ENCODE measurements at regions not wholly inside any gene's neighbourhood (a gene's known extent, or its start where the extent isn't known, plus 50 kb on each side); places are given as distances from the start of the nearest gene placed in this dataset.

DNA sequence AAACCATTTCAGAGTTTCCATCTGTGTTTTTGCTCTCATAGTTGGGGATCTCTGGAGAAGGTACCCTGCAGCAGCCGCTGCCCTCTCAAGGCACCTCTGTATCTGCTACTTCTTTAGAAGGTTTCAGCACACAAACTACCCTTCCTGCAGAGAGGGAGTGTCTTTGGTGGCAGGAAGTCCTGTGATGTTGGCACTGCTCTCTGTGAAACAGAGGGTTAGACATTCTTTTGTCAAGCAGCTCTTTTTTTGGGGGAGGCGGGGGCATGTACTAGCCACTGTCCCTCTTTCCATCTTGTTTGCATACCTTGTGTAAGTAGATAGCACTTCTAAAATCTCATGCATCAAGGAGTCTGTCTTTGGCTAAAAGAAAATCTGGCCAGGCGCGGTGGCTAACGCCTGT, 352.6 kb downstream of the BMP4 start:
- peaks cover 2% of the 10 kb centered on the region for H3K27me3 ChIP-seq (ENCODE audit: insufficient read depth, poor library complexity, severe bottlenecking)
- H3K27ac ChIP-seq (replicated peaks), result no peak overlapping the region
- no peak for DNase-seq (ENCODE audit: low read depth in 1 of 2, low spot score in 1 of 2)
- no peak overlapping the region for H3K4me3 ChIP-seq (replicated peaks; ENCODE audit: insufficient read depth, low read length)
- TF ChIP-seq, protein P1, sequence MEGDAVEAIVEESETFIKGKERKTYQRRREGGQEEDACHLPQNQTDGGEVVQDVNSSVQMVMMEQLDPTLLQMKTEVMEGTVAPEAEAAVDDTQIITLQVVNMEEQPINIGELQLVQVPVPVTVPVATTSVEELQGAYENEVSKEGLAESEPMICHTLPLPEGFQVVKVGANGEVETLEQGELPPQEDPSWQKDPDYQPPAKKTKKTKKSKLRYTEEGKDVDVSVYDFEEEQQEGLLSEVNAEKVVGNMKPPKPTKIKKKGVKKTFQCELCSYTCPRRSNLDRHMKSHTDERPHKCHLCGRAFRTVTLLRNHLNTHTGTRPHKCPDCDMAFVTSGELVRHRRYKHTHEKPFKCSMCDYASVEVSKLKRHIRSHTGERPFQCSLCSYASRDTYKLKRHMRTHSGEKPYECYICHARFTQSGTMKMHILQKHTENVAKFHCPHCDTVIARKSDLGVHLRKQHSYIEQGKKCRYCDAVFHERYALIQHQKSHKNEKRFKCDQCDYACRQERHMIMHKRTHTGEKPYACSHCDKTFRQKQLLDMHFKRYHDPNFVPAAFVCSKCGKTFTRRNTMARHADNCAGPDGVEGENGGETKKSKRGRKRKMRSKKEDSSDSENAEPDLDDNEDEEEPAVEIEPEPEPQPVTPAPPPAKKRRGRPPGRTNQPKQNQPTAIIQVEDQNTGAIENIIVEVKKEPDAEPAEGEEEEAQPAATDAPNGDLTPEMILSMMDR (IDR thresholded peaks at IDR 0.05; ENCODE audit: insufficient read depth, low read length), result no peak
- TF ChIP-seq SPI1 (IDR thresholded peaks at IDR 0.05; ENCODE audit: borderline replicate concordance, low read depth) (no peak), GABPA (IDR thresholded peaks at IDR 0.05; ENCODE audit: low read depth) (no peak), POLR2AphosphoS5 (IDR thresholded peaks at IDR 0.05; ENCODE audit: low read depth) (no peak)
- TF ChIP-seq, protein P2, sequence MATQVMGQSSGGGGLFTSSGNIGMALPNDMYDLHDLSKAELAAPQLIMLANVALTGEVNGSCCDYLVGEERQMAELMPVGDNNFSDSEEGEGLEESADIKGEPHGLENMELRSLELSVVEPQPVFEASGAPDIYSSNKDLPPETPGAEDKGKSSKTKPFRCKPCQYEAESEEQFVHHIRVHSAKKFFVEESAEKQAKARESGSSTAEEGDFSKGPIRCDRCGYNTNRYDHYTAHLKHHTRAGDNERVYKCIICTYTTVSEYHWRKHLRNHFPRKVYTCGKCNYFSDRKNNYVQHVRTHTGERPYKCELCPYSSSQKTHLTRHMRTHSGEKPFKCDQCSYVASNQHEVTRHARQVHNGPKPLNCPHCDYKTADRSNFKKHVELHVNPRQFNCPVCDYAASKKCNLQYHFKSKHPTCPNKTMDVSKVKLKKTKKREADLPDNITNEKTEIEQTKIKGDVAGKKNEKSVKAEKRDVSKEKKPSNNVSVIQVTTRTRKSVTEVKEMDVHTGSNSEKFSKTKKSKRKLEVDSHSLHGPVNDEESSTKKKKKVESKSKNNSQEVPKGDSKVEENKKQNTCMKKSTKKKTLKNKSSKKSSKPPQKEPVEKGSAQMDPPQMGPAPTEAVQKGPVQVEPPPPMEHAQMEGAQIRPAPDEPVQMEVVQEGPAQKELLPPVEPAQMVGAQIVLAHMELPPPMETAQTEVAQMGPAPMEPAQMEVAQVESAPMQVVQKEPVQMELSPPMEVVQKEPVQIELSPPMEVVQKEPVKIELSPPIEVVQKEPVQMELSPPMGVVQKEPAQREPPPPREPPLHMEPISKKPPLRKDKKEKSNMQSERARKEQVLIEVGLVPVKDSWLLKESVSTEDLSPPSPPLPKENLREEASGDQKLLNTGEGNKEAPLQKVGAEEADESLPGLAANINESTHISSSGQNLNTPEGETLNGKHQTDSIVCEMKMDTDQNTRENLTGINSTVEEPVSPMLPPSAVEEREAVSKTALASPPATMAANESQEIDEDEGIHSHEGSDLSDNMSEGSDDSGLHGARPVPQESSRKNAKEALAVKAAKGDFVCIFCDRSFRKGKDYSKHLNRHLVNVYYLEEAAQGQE (IDR thresholded peaks at IDR 0.05; ENCODE audit: insufficient replicate concordance, low read depth), result no peak

DNA sequence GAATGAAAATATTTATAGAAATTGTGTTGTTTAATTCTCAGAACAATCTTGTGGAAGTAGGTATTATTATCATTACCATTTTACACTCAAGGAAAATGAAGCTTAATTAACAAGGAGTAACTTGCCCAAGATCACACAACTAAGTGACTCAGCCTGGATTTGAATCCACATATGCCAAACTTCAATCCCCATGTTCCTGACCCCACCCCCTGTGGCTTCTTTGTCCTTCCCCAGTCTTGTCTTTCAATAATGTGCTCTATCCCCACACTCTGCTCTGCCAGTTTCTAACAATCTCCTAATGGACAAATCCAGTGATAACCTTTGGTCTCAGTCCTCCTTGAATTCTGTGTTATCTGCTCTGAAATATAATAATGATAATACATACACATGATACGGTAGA, 355.2 kb downstream of the BMP4 start:
- no peak overlapping the region for H3K27ac ChIP-seq (replicated peaks)
- TF ChIP-seq, protein P2 (IDR thresholded peaks at IDR 0.05; ENCODE audit: insufficient replicate concordance, low read depth), result no peak
- TF ChIP-seq SPI1 (IDR thresholded peaks at IDR 0.05; ENCODE audit: borderline replicate concordance, low read depth), result no peak
- TF ChIP-seq, protein P1 (IDR thresholded peaks at IDR 0.05; ENCODE audit: insufficient read depth, low read length), result no peak
- no peak for TF ChIP-seq POLR2AphosphoS5 (IDR thresholded peaks at IDR 0.05; ENCODE audit: low read depth)
- no peak for TF ChIP-seq GABPA (IDR thresholded peaks at IDR 0.05; ENCODE audit: low read depth)
- H3K4me3 ChIP-seq (replicated peaks; ENCODE audit: insufficient read depth, low read length), result no peak overlapping the region
- peaks cover 2% of the 10 kb centered on the region for H3K27me3 ChIP-seq (ENCODE audit: insufficient read depth, poor library complexity, severe bottlenecking)
- no peak for DNase-seq (ENCODE audit: low read depth in 1 of 2, low spot score in 1 of 2)

DNA sequence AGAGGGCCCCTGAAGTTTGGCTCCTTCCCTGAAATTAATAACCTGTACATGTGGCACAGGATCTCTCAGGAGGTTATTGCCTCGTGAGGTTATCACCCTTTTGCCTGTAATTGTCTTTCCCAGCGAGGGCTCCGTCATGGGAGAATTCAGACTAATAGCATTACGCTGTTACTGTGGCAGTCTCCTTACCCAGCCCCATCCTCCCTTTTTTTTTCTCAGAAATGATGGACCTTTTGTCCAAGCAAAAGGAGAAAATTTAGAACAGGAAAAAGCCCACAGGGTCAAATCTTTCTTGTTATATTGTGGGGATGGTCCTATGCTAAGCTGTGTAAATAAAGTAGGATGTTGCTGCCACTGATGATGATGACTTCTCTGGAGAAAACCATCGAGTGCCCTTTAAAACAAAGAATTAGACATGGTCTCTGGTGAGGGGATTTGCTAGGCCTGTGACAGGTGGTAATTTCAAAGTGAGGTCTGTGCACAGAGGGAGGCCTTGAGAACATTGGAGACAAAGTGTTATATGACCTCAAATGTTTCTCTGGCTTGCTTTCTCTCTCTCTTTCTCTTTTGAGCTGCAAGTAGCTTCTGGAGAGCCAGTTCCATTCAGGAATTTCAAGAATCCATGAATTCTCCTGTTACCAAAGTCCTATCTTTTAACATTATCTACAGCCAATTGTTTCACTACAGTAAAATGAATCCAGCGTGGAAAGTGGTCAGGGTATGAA, 357.2 kb downstream of the BMP4 start:
- Histone ChIP-seq H3K27ac (replicated peaks) (no peak overlapping the region), H3K27me3 (ENCODE audit: insufficient read depth, poor library complexity, severe bottlenecking) (peaks cover 2% of the 10 kb centered on the region), H3K4me3 (replicated peaks; ENCODE audit: insufficient read depth, low read length) (no peak overlapping the region)
- no peak for TF ChIP-seq POLR2AphosphoS5 (IDR thresholded peaks at IDR 0.05; ENCODE audit: low read depth)
- TF ChIP-seq, protein P2 (IDR thresholded peaks at IDR 0.05; ENCODE audit: insufficient replicate concordance, low read depth), result no peak
- TF ChIP-seq, protein P1 (IDR thresholded peaks at IDR 0.05; ENCODE audit: insufficient read depth, low read length), result no peak
- no peak for TF ChIP-seq GABPA (IDR thresholded peaks at IDR 0.05; ENCODE audit: low read depth)
- no peak for TF ChIP-seq SPI1 (IDR thresholded peaks at IDR 0.05; ENCODE audit: borderline replicate concordance, low read depth)
- no peak for DNase-seq (ENCODE audit: low read depth in 1 of 2, low spot score in 1 of 2)

All from HL-60 (cell line).